Left ventricle myocardium inferior (tissue), 1 donor: ENCODE measurements at regions not wholly inside any gene's neighbourhood (a gene's known extent, or its start where the extent isn't known, plus 50 kb on each side); places are given as distances from the start of the nearest gene placed in this dataset.
A peak's percentile ranks its signal among the peaks of the same experiment; 100 is the strongest.

Experiments
- DNase-seq: peaks from one replicate; pipeline ENCODE4 v3.0.0-alpha.2; 2020
- H3K27ac ChIP-seq: fragments of 200-600 bp; replicated peaks from 2 replicates; pipeline ENCODE4 v1.8.0; 2021
- H3K27me3 ChIP-seq: fragments of 200-600 bp; 2 replicates; pipeline ENCODE4 v1.8.0; 2021; ENCODE audit warnings: low read depth
- H3K36me3 ChIP-seq: fragments of 200-600 bp; 2 replicates; pipeline ENCODE4 v1.8.0; 2021
- H3K4me1 ChIP-seq: fragments of 200-600 bp; 2 replicates; pipeline ENCODE4 v1.8.0; 2021
- H3K4me3 ChIP-seq: fragments of 200-600 bp; 2 replicates; pipeline ENCODE4 v1.8.0; 2021; ENCODE audit warnings: mild to moderate bottlenecking, moderate library complexity
- H3K9me3 ChIP-seq: fragments of 200-600 bp; replicated peaks from 2 replicates; pipeline ENCODE4 v1.8.0; 2021
- CTCF ChIP-seq: fragments of 200-600 bp; IDR thresholded peaks from 2 replicates; pipeline ENCODE4 v1.8.0; 2021; ENCODE audit warnings: antibody characterized with exemption, mild to moderate bottlenecking, borderline replicate concordance
- intact Hi-C: fragments of 100-400 bp; cut with micrococcal nuclease; formaldehyde crosslinking; loops from one replicate; pipeline ENCODE4 v1.11.0; 2022
- donor health status: DM: no; HTN: yes; CAD: no; lungs with severe emphysema.

DNA sequence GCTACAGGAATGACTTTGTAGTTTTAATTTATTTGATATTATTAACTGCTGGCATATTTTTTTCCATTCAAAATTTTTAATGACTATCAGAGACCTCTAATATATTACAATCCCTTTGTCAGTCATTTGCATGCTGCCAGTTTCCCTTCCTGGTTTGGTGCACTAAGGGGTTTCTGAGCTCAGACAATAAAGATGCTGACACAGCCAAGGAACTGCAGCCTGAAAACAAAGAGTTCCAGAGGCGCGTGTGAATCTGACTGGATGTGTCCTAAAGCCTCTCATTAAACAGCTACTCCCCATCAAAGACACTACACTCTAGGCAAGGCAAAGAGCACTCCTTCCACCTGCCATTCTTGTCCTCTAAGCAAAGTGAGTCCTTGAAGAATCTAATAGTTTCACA, 116.8 kb upstream of the DST start:
- intact Hi-C loops, result no loop called here
- Histone ChIP-seq H3K4me1 (peaks cover 71% of the 10 kb centered on the region), H3K4me3 (no peak overlapping the region), H3K9me3 (no peaks in the 10 kb centered on the region), H3K27me3 (no peaks in the 10 kb centered on the region), H3K36me3 (no peaks in the 10 kb centered on the region), H3K27ac (peak overlapping the region; percentile 28)
- no peak for TF ChIP-seq CTCF
- DNase-seq, result no peak

- no peak for TF ChIP-seq CTCF
- Histone ChIP-seq H3K9me3 (no peaks in the 10 kb centered on the region), H3K27me3 (no peaks in the 10 kb centered on the region), H3K4me3 (no peak overlapping the region), H3K4me1 (peaks cover 71% of the 10 kb centered on the region), H3K36me3 (no peaks in the 10 kb centered on the region), H3K27ac (peak overlapping the region; percentile 55)
- DNase-seq, result no peak
- intact Hi-C loops, result no loop called here
Measured at GRCh38 chr6:56758553-56758952, 115.9 kb upstream of the DST start.

GRCh38 chr6:56758120-56758519, 115.4 kb upstream of the DST start:
- peaks cover 71% of the 10 kb centered on the region for H3K4me1 ChIP-seq
- DNase-seq, result no peak
- no peaks in the 10 kb centered on the region for H3K27me3 ChIP-seq
- H3K9me3 ChIP-seq, result no peaks in the 10 kb centered on the region
- no peak for TF ChIP-seq CTCF
- no peaks in the 10 kb centered on the region for H3K36me3 ChIP-seq
- peak overlapping the region; percentile 55 for H3K27ac ChIP-seq
- no peak overlapping the region for H3K4me3 ChIP-seq
- intact Hi-C loops, result no loop called here

GRCh38 chr6:56757588-56757984, 114.9 kb upstream of the DST start:
- peak overlapping the region; percentile 55 for H3K27ac ChIP-seq

GRCh38 chr6:56756791-56757587, 114.3 kb upstream of the DST start:
- intact Hi-C loops, result no loop called here
- no peak for DNase-seq
- no peak for TF ChIP-seq CTCF
- Histone ChIP-seq H3K36me3 (no peaks in the 10 kb centered on the region), H3K9me3 (no peaks in the 10 kb centered on the region), H3K4me1 (peaks cover 78% of the 10 kb centered on the region), H3K4me3 (no peak overlapping the region), H3K27me3 (no peaks in the 10 kb centered on the region), H3K27ac (peak overlapping the region; percentile 55)

More at GRCh38 chr6:56757588-56757984, 114.9 kb upstream of the DST start:
- intact Hi-C loops, result no loop called here
- DNase-seq, result no peak
- no peak overlapping the region for H3K4me3 ChIP-seq
- H3K9me3 ChIP-seq, result no peaks in the 10 kb centered on the region
- no peaks in the 10 kb centered on the region for H3K36me3 ChIP-seq
- peaks cover 72% of the 10 kb centered on the region for H3K4me1 ChIP-seq
- peak; percentile 45 for TF ChIP-seq CTCF
- H3K27me3 ChIP-seq, result no peaks in the 10 kb centered on the region
